Suppressor macrophage (primary cell): ENCODE measurements at regions not wholly inside any gene's neighbourhood (a gene's known extent, or its start where the extent isn't known, plus 50 kb on each side); places are given as distances from the start of the nearest gene placed in this dataset.

ENCODE experiments used
- DNase-seq, 4 experiments: peaks; one replicate each; pipeline ENCODE4 v3.0.0-alpha.2; 2020 to 2022

DNA sequence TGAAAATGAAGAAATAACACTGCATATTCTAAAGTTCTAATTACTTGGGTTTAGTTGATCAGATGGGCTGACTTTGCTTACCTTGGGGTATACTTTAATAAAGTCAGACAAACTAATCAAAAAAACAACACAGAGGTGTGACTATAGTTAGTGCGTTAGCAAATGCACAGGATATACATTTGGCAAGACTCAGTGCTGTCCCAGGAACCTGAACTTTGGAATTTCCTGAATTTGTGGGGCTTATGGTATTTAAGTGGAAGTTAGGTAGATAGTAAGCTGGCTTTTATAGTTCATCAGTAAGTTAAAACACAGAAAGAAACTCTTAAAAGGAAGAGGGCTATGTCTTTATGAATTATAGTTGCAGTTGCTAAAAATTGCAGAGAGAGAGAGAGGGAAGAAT, 302.6 kb upstream of the DDI1 start:
- no peak for DNase-seq

GRCh38 chr11:103735497-103736032, 300.9 kb upstream of the DDI1 start:
- no peak for DNase-seq

DNA sequence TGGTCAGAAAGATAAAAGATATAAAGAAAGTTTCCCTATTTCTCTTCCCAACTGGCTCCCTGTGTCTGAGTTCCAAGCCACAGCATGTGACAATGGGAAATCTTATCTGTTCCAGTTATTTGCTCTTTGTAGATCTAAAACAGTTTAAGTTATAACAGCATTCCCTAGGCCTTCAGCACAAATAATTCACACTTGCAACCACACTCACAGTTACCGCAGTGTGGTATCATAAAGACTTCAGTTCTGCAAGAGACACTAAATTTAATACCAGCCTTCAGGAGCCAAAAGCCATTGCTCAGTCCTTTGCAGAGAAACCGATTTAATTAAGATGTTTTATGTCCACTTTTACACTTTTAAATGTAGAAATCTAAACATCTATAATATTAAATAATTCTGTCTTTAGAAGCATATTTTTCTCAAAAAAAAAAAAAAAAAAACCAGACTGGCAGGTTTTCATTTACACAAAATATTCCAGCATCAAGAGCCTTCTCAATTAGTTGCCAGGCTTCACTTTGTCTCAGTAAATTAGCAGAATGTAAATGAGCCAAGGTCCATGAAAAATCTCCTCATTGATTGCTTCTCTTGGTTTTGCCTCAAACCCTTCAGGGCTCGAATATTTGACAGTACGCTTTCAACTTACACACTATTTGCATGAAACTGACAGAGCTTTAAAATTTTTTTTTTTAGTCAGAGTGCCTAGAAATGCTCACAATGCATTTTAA, 300.0 kb upstream of the DDI1 start:
- no peak for DNase-seq

DNA sequence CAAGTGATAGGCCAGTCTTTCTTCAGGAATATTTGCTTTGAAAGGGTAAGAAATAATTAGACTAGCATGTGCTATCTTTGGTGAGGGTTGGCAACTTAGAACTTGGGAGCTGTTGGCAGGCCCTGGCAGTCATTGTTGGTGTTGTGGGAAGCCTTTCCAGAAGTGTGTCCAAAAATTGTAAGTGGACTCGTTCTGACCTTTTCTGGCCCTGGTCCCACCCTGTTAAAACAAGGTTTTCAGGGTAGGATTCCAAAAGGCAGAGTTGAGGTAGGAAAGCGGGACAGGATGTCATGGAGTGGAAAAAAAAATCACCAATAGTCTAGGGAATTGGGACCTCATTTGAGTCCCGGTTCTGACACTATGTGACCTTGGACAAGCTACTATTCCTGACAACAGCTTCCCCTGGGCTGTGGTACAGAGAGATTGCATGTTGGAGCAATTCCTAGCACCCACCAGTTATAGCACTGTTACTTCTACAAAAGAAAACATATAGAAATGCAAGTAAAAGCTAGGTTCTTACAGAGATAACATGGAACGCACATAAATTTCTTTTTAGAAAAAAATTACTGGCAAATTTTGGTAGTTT, 299.3 kb upstream of the DDI1 start:
- no peak for DNase-seq

- no peak for DNase-seq
These were observed 298.7 kb upstream of the DDI1 start for GRCh38 chr11:103737747-103738146.

DNA sequence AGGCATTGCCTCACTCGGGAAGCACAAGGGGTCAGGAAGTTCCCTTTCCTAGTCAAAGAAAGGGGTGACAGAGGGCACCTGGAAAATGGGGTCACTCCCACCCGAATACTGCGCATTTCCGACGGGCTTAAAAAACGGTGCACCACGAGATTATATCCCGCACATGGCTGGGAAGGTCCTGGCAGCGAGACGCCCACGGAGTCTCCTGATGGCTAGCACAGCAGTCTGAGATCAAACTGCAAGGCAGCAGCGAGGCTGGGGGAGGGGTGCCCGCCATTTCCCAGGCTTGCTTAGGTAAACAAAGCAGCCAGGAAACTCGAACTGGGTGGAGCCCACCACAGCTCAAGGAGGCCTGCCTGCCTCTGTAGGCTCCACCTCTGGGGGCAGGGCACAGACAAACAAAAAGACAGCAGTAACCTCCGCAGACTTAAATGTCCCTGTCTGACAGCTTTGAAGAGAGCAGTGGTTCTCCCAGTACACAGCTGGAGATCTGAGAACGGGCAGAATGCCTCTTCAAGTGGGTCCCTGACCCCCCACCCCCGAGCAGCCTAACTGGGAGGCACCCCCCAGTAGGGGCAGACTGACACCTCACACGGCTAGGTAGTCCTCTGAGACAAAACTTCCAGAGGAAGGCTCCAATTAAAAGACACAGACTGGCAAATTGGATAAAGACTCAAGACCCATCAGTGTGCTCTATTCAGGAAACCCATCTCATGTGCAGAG, 297.2 kb upstream of the DDI1 start:
- DNase-seq: peak in 2 of 4 experiments; percentile 1 to 4

DNA sequence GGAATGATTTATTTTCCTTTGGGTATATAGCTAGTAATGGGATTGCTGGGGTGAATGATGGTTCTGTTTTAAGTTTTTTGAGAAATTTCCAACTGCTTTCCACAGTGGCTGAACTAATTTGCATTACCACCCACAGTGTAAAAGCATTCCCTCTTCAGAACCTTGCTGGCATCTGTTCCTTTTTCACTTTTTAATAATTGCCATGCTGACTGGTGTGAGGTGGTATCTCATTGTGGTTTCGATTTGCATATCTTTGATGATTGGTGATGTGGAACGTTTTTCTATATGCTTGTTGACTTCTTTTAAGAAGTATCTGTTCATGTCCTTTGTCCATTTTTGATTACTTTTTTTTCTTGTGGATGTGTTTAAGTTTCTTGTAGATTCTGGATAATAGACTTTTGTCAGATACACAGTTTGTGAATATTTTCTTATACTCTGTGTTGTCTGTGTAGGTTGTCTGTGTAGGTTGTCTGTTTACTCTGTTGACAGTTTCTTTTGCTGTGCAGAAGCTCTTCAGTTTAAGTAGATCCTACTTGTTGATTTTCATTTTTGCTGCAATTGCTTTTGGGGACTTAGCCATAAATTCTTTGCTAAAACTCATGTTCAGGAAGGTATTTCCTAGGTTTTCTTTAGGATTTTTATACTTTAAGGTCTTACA, 291.8 kb upstream of the DDI1 start:
- no peak for DNase-seq

DNA sequence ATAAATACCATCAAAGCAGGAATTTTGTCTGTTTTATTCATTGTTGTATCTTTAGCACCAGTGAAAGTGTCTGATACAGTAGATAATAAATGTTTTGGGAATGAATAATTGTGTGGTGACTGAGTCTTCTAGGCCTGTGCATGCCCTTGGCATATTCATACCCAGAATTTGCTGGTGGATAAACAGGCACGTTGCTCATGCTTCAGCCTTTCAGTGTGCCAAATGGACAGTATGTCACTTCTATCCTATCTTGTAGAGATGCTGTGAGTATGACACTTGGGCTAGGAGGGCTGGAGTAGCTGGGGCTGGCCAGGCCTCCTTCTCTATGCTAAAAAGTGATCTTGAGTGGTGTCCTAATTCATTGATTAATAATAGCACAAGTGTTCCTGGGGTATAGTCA, 287.3 kb upstream of the DDI1 start:
- no peak for DNase-seq

DNA sequence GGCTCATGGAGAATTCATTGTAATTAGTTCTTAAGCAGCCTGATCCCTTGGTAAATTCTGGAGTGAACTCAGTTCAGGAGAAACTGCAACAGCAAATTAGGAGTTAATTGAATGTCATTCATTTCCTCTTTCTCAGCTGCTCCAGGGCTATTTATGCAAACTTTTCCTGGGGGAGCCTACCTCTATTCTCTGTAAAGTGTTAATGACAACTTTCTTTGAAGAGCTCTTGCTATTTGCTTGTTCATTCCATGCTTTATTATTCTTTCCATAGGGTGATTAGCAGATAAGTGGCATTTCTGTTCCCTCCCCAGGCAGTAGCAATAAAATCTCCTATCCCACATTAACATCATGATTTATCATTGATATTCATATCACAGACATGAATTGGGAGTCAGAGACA, 267.6 kb upstream of the DDI1 start:
- DNase-seq: no peak

DNA sequence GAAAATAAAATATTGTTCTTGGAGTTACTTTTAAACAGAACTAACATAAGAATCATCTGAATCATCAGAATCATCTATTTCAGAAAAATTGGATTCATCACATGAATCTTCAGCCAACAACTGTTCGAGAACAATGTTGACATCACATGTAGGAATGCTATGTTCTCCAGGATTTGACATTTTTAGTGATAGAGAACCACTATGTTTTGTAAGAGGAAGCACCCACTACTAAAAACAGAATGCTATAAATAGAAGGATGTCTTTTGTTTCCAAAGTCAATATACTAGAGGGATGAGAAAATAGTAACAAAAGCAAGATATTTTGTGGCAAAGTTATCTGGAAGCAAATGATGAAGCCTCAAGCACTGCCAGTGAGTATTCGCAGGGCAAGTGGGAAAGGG, 263.4 kb upstream of the DDI1 start:
- peak in 1 of 4 experiments; percentile 1 for DNase-seq

- no peak for DNase-seq
These were observed 262.9 kb upstream of the DDI1 start for GRCh38 chr11:103773537-103773936.

DNA sequence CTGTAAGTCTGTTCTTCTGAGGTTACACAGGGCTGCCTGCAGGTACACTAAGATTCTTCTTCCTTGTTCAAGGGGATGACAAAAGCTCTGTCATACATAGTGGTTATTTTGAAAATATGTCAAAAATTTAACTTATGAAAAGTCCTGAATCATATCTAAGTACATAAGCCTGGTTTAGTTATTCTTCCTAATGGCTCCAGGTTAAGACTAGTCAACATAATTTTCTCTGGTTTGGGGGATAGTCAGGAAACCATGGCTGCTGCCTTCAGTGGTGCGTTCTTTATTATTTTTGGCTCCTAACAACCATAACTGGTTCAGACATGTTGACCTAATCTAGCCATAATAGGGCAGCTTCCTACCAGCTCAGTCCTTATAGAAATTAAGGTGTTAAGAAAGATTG, 257.4 kb upstream of the DDI1 start:
- no peak for DNase-seq

- DNase-seq: no peak
These were observed 246.5 kb upstream of the DDI1 start for GRCh38 chr11:103789952-103790351.

DNA sequence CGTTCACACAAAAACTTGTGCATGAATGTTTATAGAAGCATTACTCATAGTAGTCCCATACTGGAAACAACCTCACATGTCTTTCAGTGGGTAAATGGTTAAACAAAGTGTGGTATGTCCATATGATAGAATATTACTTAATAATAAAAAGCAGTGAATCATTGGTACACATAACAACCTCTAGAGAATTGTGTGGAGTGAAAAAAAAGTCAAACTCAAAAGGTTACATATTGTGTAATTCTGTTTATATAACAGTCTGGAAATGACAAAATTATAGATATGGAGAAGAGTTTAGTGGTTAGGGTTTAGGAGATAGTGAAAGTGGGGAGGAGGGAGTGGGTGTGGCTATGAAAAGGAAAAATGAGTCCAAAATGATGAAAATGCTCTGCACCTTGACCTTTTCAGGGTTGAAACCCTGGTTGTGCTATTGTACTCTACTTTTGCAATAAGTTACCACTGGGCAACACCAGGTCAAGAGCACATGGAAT, 243.4 kb upstream of the DDI1 start:
- DNase-seq: no peak

DNA sequence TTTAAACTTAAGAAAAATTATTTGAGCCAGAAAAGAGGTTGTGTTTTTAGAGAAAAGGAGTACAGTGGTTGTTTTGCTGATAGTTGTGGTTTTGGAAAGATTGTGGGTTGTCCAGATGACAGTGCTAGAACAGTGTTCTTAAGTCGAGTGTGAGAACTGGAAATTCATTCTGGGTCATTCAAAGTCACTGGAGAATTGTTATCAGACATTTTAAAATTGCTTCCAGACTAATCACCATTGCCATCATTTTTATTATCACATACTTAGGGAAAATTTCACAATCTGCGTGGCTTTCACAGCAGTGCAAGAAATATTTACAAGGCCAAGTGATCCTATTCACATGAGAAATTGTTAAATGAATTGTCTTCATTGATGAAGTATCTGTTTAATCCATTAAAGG, 242.2 kb upstream of the DDI1 start:
- DNase-seq: no peak

- DNase-seq: no peak
These were observed 238.4 kb upstream of the DDI1 start for GRCh38 chr11:103798026-103798425.

DNA sequence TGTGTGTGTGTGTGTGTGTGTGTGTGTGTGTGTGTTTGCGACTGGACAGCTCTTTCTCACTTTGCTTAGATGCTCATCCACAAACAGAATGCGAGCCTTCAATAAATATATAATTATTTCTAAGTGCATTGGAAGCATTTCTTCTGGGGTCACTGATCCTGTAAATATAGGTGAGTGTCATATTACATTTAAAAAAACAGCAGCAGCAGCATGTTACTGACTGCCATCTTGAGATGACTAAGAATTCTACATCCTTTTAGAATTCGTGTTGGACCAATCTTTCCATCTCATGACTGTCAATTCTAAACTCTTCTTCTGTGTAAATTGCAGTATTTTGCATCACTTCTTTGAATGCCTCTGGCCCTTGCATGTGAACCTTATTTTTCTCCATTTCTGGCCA, 238.0 kb upstream of the DDI1 start:
- DNase-seq: no peak

DNA sequence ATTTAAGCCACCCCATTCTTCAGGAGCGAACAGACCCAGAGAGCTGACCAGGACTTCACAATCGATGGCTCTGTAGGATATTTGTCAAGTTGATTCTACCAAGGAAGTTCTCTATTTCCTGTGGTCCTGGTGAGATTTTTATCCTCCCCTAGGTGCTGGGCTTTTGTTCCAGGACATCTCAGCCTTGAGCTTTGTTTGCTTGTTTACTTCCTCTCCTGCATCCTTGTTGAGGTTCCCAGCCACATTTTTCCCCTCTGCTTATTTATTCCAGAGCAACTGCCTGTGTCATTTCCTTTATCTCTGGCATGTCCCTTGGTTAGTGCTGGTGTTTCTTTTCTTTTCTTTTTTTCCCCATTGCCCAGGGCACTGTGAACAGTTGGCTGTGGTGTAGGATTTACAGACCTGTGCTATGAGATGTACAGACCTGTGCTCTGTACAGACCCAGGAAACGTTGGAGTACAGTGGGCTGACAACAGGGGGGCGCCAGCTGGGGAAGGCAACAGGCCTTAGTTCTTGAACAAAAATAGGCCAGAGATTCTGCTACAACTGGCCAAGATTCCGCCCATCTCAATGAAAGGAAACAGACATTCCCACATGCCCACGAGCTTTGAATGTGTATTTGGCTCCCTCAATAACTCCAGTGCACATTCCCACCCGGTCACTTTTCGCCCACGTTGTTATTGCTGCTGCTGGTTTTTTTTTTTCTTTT, 235.9 kb upstream of the DDI1 start:
- DNase-seq: no peak

GRCh38 chr11:103803062-103803461, 233.4 kb upstream of the DDI1 start:
- DNase-seq: no peak

GRCh38 chr11:103805688-103806009, 230.8 kb upstream of the DDI1 start:
- DNase-seq: no peak

GRCh38 chr11:103806130-103806895, 230.1 kb upstream of the DDI1 start:
- no peak for DNase-seq

- DNase-seq: no peak
These were observed 228.6 kb upstream of the DDI1 start for GRCh38 chr11:103807806-103808205.
